ENCODE measurements at regions not wholly inside any gene's neighbourhood (a gene's known extent, or its start where the extent isn't known, plus 50 kb on each side); places are given as distances from the start of the nearest gene placed in this dataset.

GRCh38 chr10:123380491-123381085 lies 226.4 kb downstream of the BUB3 start:
- ATAC-seq = no peak
- TF ChIP-seq PPARA (CRISPR knock-in tag; IDR thresholded peaks at IDR 0.05; ENCODE audit: borderline replicate concordance) (no peak), CSRNP3 (CRISPR knock-in tag; IDR thresholded peaks at IDR 0.05) (no peak), ZNF565 (CRISPR knock-in tag; conservative IDR thresholded peaks at IDR 0.05; ENCODE audit: low read depth) (no peak), ARNTL (CRISPR knock-in tag; IDR thresholded peaks at IDR 0.05; ENCODE audit: borderline replicate concordance, low read depth) (no peak), SNAI2 (CRISPR knock-in tag; IDR thresholded peaks at IDR 0.05) (no peak), GLIS3 (CRISPR knock-in tag; IDR thresholded peaks at IDR 0.05) (no peak), ISL1 (CRISPR knock-in tag; IDR thresholded peaks at IDR 0.05) (no peak), ZFP30 (CRISPR knock-in tag; IDR thresholded peaks at IDR 0.05) (no peak), TOX (CRISPR knock-in tag; IDR thresholded peaks at IDR 0.05; ENCODE audit: borderline replicate concordance) (no peak), CSDC2 (CRISPR knock-in tag; IDR thresholded peaks at IDR 0.05) (no peak)
- TF ChIP-seq, protein P1, sequence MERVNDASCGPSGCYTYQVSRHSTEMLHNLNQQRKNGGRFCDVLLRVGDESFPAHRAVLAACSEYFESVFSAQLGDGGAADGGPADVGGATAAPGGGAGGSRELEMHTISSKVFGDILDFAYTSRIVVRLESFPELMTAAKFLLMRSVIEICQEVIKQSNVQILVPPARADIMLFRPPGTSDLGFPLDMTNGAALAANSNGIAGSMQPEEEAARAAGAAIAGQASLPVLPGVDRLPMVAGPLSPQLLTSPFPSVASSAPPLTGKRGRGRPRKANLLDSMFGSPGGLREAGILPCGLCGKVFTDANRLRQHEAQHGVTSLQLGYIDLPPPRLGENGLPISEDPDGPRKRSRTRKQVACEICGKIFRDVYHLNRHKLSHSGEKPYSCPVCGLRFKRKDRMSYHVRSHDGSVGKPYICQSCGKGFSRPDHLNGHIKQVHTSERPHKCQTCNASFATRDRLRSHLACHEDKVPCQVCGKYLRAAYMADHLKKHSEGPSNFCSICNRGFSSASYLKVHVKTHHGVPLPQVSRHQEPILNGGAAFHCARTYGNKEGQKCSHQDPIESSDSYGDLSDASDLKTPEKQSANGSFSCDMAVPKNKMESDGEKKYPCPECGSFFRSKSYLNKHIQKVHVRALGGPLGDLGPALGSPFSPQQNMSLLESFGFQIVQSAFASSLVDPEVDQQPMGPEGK (CRISPR knock-in tag; IDR thresholded peaks at IDR 0.05; ENCODE audit: borderline replicate concordance) = no peak

DNA sequence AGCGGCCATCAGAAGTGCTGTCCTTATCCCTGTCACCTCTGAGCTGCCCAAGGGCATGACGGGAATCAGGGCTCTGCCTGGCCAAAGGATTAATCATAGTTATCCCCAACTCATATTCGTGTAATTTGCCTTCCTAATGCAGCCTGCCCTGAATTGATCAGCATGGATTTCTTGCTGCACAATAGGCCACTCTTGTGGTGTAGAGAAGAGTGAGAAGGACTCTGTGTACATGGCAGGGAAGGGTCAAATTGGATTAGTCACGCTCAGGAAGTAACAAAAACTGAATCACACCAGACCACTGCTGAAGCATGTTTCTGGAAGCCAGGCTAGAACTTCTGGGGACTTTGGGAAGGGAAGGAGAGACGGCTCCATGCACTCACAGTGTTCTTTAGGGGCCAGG lies 227.0 kb downstream of the BUB3 start:
- TF ChIP-seq BACH2 (CRISPR knock-in tag; IDR thresholded peaks at IDR 0.05; ENCODE audit: borderline replicate concordance) = no peak
- no peak for ATAC-seq

DNA sequence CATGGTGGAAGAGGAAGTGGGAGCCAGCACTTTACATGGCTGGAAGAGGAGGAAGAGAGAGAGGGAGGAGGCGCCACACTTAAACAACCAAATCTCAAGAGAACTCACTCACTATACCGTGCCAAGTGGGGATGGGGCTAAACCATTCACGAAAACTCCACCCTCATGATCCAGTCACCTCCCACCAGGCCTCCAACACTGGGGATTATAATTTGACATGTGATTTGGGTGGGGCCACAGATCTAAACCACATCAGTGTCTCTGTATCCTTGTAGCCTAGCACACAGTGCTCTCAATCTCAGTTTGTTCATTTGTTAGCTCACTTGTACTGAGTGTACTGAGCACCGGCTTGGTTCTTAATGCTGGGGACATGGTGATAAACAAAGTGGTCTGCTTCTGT lies 228.3 kb downstream of the BUB3 start:
- TF ChIP-seq POU6F1 (CRISPR knock-in tag; IDR thresholded peaks at IDR 0.05; ENCODE audit: borderline replicate concordance, low read depth) (no peak), TSHZ2 (CRISPR knock-in tag; IDR thresholded peaks at IDR 0.05) (no peak), ZFP30 (CRISPR knock-in tag; IDR thresholded peaks at IDR 0.05) (no peak), PPARA (CRISPR knock-in tag; IDR thresholded peaks at IDR 0.05; ENCODE audit: borderline replicate concordance) (no peak), ARNTL (CRISPR knock-in tag; IDR thresholded peaks at IDR 0.05; ENCODE audit: borderline replicate concordance, low read depth) (no peak), ESRRG (CRISPR knock-in tag; IDR thresholded peaks at IDR 0.05) (no peak), OSR1 (CRISPR knock-in tag; IDR thresholded peaks at IDR 0.05) (no peak), ZC3H10 (CRISPR knock-in tag; IDR thresholded peaks at IDR 0.05) (no peak), ZNF70 (CRISPR knock-in tag; IDR thresholded peaks at IDR 0.05) (no peak), RARB (CRISPR knock-in tag; IDR thresholded peaks at IDR 0.05) (no peak)
- TF ChIP-seq, protein P1 (CRISPR knock-in tag; IDR thresholded peaks at IDR 0.05; ENCODE audit: borderline replicate concordance) = no peak
- no peak for ATAC-seq

Measured in SK-N-SH treated with all-trans-retinoic acid at 6 μM for 48 hours (cell line).